ENCODE measurements at regions not wholly inside any gene's neighbourhood (a gene's known extent, or its start where the extent isn't known, plus 50 kb on each side); places are given as distances from the start of the nearest gene placed in this dataset.
"Not testable (repeated sequence)": the region's sequence is repeated elsewhere in the genome, so short reads cannot be mapped to it uniquely, and the experiment has no call there.

DNA sequence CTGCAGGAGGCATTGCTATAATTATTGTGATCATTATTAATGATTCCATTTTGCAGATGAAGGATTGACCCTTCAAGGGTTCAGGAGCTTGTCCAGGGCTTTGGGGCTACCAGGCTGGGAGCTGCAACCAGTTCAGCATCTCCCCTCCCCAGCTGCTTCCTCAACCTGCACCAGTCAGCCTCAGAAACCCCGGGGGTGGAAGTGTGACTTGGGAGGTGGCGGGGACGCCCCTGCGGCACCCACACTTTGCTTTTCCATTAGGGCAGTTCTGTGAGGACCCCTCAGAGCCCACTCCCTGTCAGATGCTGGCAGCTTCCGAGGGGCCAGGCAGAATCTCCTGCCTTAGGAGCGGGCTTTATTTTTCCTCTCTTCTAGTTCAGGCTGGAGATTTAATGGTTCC is 85.6 kb downstream of the OLFM1 start:
- H3K27ac ChIP-seq (ENCODE audit: low read depth, low read length): no peak overlapping the region
- H3K4me1 ChIP-seq (ENCODE audit: control insufficient read depth in 3 of 3, insufficient read depth in 3 of 3, low read length in 3 of 3): no peaks in the 10 kb centered on the region
- no peak overlapping the region for H3K9ac ChIP-seq (ENCODE audit: low read depth in 1 of 3, low read length in 3 of 3)
- peaks cover 42 to 68% (median 61%) of the 10 kb centered on the region in 3 donors for H3K27me3 ChIP-seq (ENCODE audit: control insufficient read depth in 3 of 3, insufficient read depth in 3 of 3, low read length in 3 of 3)
- H3K36me3 ChIP-seq (ENCODE audit: control insufficient read depth in 3 of 3, insufficient read depth in 3 of 3, low read length in 3 of 3): no peaks in the 10 kb centered on the region
- H3K9me3 ChIP-seq (ENCODE audit: control insufficient read depth in 3 of 3, low read length in 3 of 3): no peaks in the 10 kb centered on the region
- H3K4me3 ChIP-seq (ENCODE audit: low read length in 3 of 3): no peak overlapping the region

DNA sequence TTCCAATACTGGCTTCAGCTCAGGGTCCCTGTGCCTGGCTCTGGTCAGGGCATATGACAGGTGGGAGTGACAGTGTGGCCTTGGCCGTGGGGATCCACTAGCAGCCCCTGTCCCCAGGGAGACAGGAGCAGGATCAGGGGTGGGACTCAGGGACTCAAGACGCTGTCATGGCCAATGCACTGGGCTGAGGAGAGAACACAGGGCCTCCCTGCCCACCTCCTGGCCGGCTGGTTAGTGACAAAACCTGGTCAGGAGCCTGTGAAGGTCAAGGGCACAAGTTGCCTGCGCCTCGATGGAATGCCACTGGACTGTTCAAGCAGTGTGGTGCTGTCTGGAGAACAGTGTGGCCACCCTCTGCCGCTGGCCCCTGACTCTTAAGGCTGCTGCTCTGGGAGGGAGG is 86.8 kb downstream of the OLFM1 start:
- H3K27me3 ChIP-seq (ENCODE audit: control insufficient read depth in 3 of 3, insufficient read depth in 3 of 3, low read length in 3 of 3): peaks cover 32 to 57% (median 53%) of the 10 kb centered on the region in 3 donors
- no peak overlapping the region for H3K9ac ChIP-seq (ENCODE audit: low read depth in 1 of 3, low read length in 3 of 3)
- H3K36me3 ChIP-seq (ENCODE audit: control insufficient read depth in 3 of 3, insufficient read depth in 3 of 3, low read length in 3 of 3): no peaks in the 10 kb centered on the region
- no peak overlapping the region for H3K4me3 ChIP-seq (ENCODE audit: low read length in 3 of 3)
- H3K4me1 ChIP-seq (ENCODE audit: control insufficient read depth in 3 of 3, insufficient read depth in 3 of 3, low read length in 3 of 3): no peaks in the 10 kb centered on the region
- H3K27ac ChIP-seq (ENCODE audit: low read depth, low read length): no peak overlapping the region
- no peaks in the 10 kb centered on the region for H3K9me3 ChIP-seq (ENCODE audit: control insufficient read depth in 3 of 3, low read length in 3 of 3)

DNA sequence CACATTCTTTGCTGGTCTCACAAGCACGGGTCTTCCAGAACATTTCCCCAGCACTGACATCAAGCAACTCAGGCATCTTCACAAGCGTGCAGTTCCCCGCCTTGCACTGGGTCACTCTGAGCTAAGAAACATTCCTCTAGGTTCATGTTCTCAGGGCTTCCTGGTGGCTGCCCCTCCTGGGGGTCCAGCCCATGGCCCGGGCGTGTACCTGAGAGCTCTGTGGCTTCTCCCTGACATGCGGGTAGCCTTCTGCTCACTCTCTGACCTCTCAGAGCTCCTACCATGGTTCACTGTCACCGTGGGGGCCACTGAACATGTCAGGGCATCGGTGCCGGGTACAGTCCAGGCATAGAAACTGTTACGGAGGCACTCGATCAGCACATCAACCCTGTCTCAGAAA is 87.5 kb downstream of the OLFM1 start:
- peaks cover 28 to 50% (median 49%) of the 10 kb centered on the region in 3 donors for H3K27me3 ChIP-seq (ENCODE audit: control insufficient read depth in 3 of 3, insufficient read depth in 3 of 3, low read length in 3 of 3)
- H3K27ac ChIP-seq (ENCODE audit: low read depth, low read length): no peak overlapping the region
- H3K4me1 ChIP-seq (ENCODE audit: control insufficient read depth in 3 of 3, insufficient read depth in 3 of 3, low read length in 3 of 3): no peaks in the 10 kb centered on the region
- no peaks in the 10 kb centered on the region for H3K9me3 ChIP-seq (ENCODE audit: control insufficient read depth in 3 of 3, low read length in 3 of 3)
- no peak overlapping the region for H3K4me3 ChIP-seq (ENCODE audit: low read length in 3 of 3)
- H3K36me3 ChIP-seq (ENCODE audit: control insufficient read depth in 3 of 3, insufficient read depth in 3 of 3, low read length in 3 of 3): no peaks in the 10 kb centered on the region
- no peak overlapping the region for H3K9ac ChIP-seq (ENCODE audit: low read depth in 1 of 3, low read length in 3 of 3)

DNA sequence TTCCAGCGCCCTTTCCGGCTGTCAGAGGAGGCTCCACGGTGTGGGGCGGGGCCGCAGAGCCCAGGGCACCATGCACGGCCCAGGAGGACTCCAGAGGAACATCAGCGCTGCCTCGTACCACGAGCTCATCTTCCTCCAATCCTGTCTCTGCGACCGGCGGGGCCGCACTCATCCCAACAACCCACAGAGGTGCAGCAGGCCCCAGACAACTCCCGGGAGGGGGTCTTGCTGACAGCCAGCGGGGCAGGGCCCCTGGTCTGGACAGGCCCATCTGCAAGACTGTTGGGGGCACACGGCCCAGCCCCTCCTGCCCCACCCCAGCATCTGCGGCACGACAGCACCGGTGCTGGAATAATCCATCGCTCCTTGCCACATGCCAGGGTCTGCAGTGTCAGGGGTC is 88.8 kb downstream of the OLFM1 start:
- Histone ChIP-seq H3K9ac (ENCODE audit: low read depth in 1 of 3, low read length in 3 of 3) (no peak overlapping the region), H3K27me3 (ENCODE audit: control insufficient read depth in 3 of 3, insufficient read depth in 3 of 3, low read length in 3 of 3) (peaks cover 25 to 44% (median 39%) of the 10 kb centered on the region in 3 donors), H3K27ac (ENCODE audit: low read depth, low read length) (no peak overlapping the region), H3K4me1 (ENCODE audit: control insufficient read depth in 3 of 3, insufficient read depth in 3 of 3, low read length in 3 of 3) (no peaks in the 10 kb centered on the region), H3K36me3 (ENCODE audit: control insufficient read depth in 3 of 3, insufficient read depth in 3 of 3, low read length in 3 of 3) (no peaks in the 10 kb centered on the region), H3K4me3 (ENCODE audit: low read length in 3 of 3) (no peak overlapping the region), H3K9me3 (ENCODE audit: control insufficient read depth in 3 of 3, low read length in 3 of 3) (no peaks in the 10 kb centered on the region)

DNA sequence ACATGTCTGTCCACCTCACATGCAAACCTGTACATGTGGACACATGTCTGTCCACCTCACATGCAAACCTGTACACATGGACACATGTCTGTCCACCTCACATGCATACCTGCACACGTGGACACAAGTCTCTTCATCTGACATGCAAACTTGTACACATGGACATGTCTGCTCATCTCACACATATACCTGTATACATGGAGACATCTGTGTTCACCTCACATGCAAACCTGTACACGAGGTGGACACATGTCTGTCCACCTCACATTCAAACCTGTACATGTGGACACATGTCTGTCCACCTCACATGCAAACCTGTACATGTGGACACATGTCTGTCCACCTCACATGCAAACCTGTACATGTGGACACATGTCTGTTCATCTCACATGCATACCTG is 90.1 kb downstream of the OLFM1 start:
- not testable (repeated sequence) for H3K36me3 ChIP-seq (ENCODE audit: control insufficient read depth in 3 of 3, insufficient read depth in 3 of 3, low read length in 3 of 3); H3K4me1 ChIP-seq (ENCODE audit: control insufficient read depth in 3 of 3, insufficient read depth in 3 of 3, low read length in 3 of 3); H3K27ac ChIP-seq (ENCODE audit: low read depth, low read length); H3K9ac ChIP-seq (ENCODE audit: low read depth in 1 of 3, low read length in 3 of 3); H3K4me3 ChIP-seq (ENCODE audit: low read length in 3 of 3); H3K9me3 ChIP-seq (ENCODE audit: control insufficient read depth in 3 of 3, low read length in 3 of 3)
- H3K27me3 ChIP-seq (ENCODE audit: control insufficient read depth in 3 of 3, insufficient read depth in 3 of 3, low read length in 3 of 3): peaks cover 25 to 54% (median 42%) of the 10 kb centered on the region in 3 donors

DNA sequence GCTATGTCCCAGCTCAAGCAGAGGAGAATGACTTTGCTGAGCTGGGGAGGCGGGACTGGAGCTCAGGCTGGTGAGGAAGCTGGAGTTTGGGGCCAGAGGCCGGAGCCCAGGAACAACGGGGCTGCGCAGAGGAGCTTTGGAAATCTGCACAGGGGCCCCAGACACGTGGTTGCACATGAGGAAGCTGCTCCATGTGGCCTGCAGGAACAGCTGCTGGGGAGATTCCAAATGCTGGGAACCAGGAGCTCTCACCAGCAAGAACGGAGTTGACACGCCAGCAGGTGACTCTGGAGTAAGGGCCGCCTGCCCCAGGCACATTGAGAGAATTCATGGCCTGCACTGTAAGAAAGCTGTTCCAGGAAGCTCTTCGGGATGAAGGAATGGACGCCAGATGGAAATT is 91.0 kb downstream of the OLFM1 start:
- H3K4me3 ChIP-seq (ENCODE audit: low read length in 3 of 3): no peak overlapping the region
- H3K27me3 ChIP-seq (ENCODE audit: control insufficient read depth in 3 of 3, insufficient read depth in 3 of 3, low read length in 3 of 3): peaks cover 25 to 55% (median 38%) of the 10 kb centered on the region in 3 donors
- peaks cover 0 to 2% (median 0%) of the 10 kb centered on the region in 3 donors for H3K4me1 ChIP-seq (ENCODE audit: control insufficient read depth in 3 of 3, insufficient read depth in 3 of 3, low read length in 3 of 3)
- no peaks in the 10 kb centered on the region for H3K9me3 ChIP-seq (ENCODE audit: control insufficient read depth in 3 of 3, low read length in 3 of 3)
- H3K36me3 ChIP-seq (ENCODE audit: control insufficient read depth in 3 of 3, insufficient read depth in 3 of 3, low read length in 3 of 3): no peaks in the 10 kb centered on the region
- no peak overlapping the region for H3K9ac ChIP-seq (ENCODE audit: low read depth in 1 of 3, low read length in 3 of 3)
- H3K27ac ChIP-seq (ENCODE audit: low read depth, low read length): no peak overlapping the region

DNA sequence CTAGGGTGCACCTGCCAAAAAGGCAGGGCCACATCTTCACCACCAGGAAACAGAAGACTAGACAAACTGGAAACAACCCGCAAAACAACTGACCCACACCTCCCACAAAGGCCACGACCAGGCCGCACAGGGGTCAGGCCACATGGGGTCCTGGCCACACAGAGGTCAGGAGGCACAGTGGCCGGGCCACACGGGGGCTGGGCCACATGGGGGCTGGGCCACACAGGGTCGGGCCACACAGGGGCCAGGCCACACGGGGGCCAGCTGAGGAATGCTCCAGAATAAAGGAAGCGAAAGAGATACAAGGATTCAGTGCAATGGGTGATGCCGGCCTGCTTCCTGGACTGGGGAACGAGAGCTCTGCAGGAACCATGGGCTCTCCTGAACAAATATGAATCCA is 91.6 kb downstream of the OLFM1 start:
- H3K27ac ChIP-seq (ENCODE audit: low read depth, low read length): no peak overlapping the region
- H3K9ac ChIP-seq (ENCODE audit: low read depth in 1 of 3, low read length in 3 of 3): no peak overlapping the region
- no peak overlapping the region for H3K4me3 ChIP-seq (ENCODE audit: low read length in 3 of 3)
- no peaks in the 10 kb centered on the region for H3K36me3 ChIP-seq (ENCODE audit: control insufficient read depth in 3 of 3, insufficient read depth in 3 of 3, low read length in 3 of 3)
- H3K4me1 ChIP-seq (ENCODE audit: control insufficient read depth in 3 of 3, insufficient read depth in 3 of 3, low read length in 3 of 3): peaks cover 0 to 5% (median 4%) of the 10 kb centered on the region in 3 donors
- H3K9me3 ChIP-seq (ENCODE audit: control insufficient read depth in 3 of 3, low read length in 3 of 3): no peaks in the 10 kb centered on the region
- H3K27me3 ChIP-seq (ENCODE audit: control insufficient read depth in 3 of 3, insufficient read depth in 3 of 3, low read length in 3 of 3): peaks cover 23 to 52% (median 37%) of the 10 kb centered on the region in 3 donors

DNA sequence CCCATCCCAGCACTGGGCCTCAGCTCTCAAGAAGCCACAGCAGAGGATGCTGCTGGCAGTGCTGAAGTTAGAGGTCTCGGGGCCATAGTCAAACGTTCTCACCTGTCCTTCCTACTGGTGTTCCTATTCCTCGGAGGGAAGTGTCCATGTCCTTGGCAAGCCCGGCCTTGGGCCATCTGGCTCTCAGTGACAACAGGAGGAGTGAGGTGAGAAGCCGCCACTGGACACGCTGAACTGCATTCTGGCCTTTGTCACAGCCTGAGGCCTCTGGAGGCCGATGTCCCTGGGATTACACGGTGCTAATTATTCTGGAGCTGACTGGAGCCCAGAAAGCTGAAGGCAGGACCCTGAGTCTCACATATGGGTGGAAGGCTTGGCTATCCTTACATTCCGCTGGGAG is 92.5 kb downstream of the OLFM1 start:
- Histone ChIP-seq H3K4me3 (ENCODE audit: low read length in 3 of 3) (no peak overlapping the region), H3K36me3 (ENCODE audit: control insufficient read depth in 3 of 3, insufficient read depth in 3 of 3, low read length in 3 of 3) (no peaks in the 10 kb centered on the region), H3K4me1 (ENCODE audit: control insufficient read depth in 3 of 3, insufficient read depth in 3 of 3, low read length in 3 of 3) (peaks cover 0 to 8% (median 5%) of the 10 kb centered on the region in 3 donors), H3K27me3 (ENCODE audit: control insufficient read depth in 3 of 3, insufficient read depth in 3 of 3, low read length in 3 of 3) (peaks cover 28 to 53% (median 37%) of the 10 kb centered on the region in 3 donors), H3K27ac (ENCODE audit: low read depth, low read length) (no peak overlapping the region), H3K9ac (ENCODE audit: low read depth in 1 of 3, low read length in 3 of 3) (no peak overlapping the region), H3K9me3 (ENCODE audit: control insufficient read depth in 3 of 3, low read length in 3 of 3) (no peaks in the 10 kb centered on the region)

DNA sequence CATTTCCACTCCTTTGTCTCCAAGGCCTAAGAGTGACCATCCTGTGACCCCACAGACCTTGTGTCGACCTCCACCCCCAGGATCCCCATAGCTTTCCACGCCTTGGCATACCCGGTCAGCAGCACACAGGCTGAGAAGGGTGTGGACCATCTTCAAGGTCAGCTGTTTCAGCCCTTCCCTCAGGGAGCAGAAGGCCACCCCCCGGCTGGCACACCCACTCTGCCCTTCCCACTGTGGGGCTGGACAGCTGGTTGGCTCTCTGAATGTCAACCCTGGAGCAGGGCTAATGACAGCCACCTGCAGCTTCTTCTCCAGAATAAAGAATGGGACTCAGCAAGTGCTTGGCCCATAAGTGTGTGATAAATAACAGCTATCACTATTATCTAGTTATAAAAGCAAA is 93.1 kb downstream of the OLFM1 start:
- Histone ChIP-seq H3K27ac (ENCODE audit: low read depth, low read length) (no peak overlapping the region), H3K9me3 (ENCODE audit: control insufficient read depth in 3 of 3, low read length in 3 of 3) (no peaks in the 10 kb centered on the region), H3K9ac (ENCODE audit: low read depth in 1 of 3, low read length in 3 of 3) (no peak overlapping the region), H3K27me3 (ENCODE audit: control insufficient read depth in 3 of 3, insufficient read depth in 3 of 3, low read length in 3 of 3) (peaks cover 29 to 52% (median 37%) of the 10 kb centered on the region in 3 donors), H3K36me3 (ENCODE audit: control insufficient read depth in 3 of 3, insufficient read depth in 3 of 3, low read length in 3 of 3) (no peaks in the 10 kb centered on the region), H3K4me3 (ENCODE audit: low read length in 3 of 3) (no peak overlapping the region), H3K4me1 (ENCODE audit: control insufficient read depth in 3 of 3, insufficient read depth in 3 of 3, low read length in 3 of 3) (peaks cover 3 to 8% (median 8%) of the 10 kb centered on the region in 3 donors)

DNA sequence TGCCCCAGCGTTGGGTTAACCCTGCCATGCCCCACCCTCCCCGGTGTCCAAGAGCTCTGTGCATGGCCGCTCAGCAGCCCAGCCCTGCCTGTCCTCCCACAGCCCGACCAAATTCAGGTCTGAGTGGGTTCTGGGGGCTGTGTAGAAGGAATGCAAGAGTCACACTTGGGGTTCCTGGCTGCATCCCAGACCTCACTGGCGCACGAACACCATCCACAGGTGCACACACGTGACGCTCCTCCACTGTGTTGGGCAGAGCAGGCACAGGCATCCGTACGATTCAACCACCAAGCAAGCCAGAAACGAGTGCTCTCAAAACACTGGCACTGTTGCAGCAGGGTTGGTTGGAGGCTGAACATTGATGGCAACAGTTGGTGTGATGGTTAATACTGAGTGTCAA is 93.9 kb downstream of the OLFM1 start:
- H3K36me3 ChIP-seq (ENCODE audit: control insufficient read depth in 3 of 3, insufficient read depth in 3 of 3, low read length in 3 of 3): no peaks in the 10 kb centered on the region
- no peak overlapping the region for H3K9ac ChIP-seq (ENCODE audit: low read depth in 1 of 3, low read length in 3 of 3)
- peaks cover 33 to 54% (median 37%) of the 10 kb centered on the region in 3 donors for H3K27me3 ChIP-seq (ENCODE audit: control insufficient read depth in 3 of 3, insufficient read depth in 3 of 3, low read length in 3 of 3)
- no peaks in the 10 kb centered on the region for H3K9me3 ChIP-seq (ENCODE audit: control insufficient read depth in 3 of 3, low read length in 3 of 3)
- peaks cover 10 to 15% (median 14%) of the 10 kb centered on the region in 3 donors for H3K4me1 ChIP-seq (ENCODE audit: control insufficient read depth in 3 of 3, insufficient read depth in 3 of 3, low read length in 3 of 3)
- no peak overlapping the region for H3K4me3 ChIP-seq (ENCODE audit: low read length in 3 of 3)
- no peak overlapping the region for H3K27ac ChIP-seq (ENCODE audit: low read depth, low read length)

DNA sequence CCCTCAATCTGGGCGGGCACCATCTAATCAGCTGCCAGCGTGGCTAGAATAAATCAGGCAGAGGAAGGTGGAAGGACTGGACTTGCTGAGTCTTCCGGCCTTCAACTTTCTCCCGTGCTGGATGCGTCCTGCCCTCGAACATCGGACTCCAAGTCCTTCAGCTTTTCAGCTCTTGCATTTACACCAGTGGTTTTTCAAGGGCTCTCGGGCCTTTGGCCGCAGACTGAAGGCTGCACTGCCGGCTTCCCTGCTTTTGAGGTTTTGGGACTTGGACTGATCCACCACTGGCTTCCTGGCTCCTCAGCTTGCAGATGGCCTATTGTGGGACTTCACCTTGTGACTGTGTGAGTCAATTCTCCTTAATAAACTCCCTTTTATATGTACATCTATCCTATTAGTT is 94.4 kb downstream of the OLFM1 start:
- H3K4me3 ChIP-seq (ENCODE audit: low read length in 3 of 3); H3K9me3 ChIP-seq (ENCODE audit: control insufficient read depth in 3 of 3, low read length in 3 of 3); H3K36me3 ChIP-seq (ENCODE audit: control insufficient read depth in 3 of 3, insufficient read depth in 3 of 3, low read length in 3 of 3); H3K27ac ChIP-seq (ENCODE audit: low read depth, low read length); H3K9ac ChIP-seq (ENCODE audit: low read depth in 1 of 3, low read length in 3 of 3): not testable (repeated sequence)
- peaks cover 15 to 20% (median 18%) of the 10 kb centered on the region in 3 donors for H3K4me1 ChIP-seq (ENCODE audit: control insufficient read depth in 3 of 3, insufficient read depth in 3 of 3, low read length in 3 of 3)
- peaks cover 36 to 56% (median 42%) of the 10 kb centered on the region in 3 donors for H3K27me3 ChIP-seq (ENCODE audit: control insufficient read depth in 3 of 3, insufficient read depth in 3 of 3, low read length in 3 of 3)
